OCI-LY7 (cell line): ENCODE measurements at regions not wholly inside any gene's neighbourhood (a gene's known extent, or its start where the extent isn't known, plus 50 kb on each side); places are given as distances from the start of the nearest gene placed in this dataset.

Experiments
- EZH2phosphoT487 ChIP-seq: fragments of 200-600 bp; sonication (generic); IDR thresholded peaks from 2 replicates; pipeline ENCODE4 v1.6.1; 2018; ENCODE audit warnings: low read depth, borderline replicate concordance, mild to moderate bottlenecking, mixed run types, antibody characterized with exemption, low read length, moderate library complexity, mixed read lengths
- TF ChIP-seq, protein P1 (sequence below): fragments of 200-600 bp; sonication (generic); conservative IDR thresholded peaks from 2 replicates; pipeline ENCODE4 v1.5.1; 2014; ENCODE audit warnings: mild to moderate bottlenecking, antibody characterized with exemption, low read length, moderate library complexity, mixed read lengths

DNA sequence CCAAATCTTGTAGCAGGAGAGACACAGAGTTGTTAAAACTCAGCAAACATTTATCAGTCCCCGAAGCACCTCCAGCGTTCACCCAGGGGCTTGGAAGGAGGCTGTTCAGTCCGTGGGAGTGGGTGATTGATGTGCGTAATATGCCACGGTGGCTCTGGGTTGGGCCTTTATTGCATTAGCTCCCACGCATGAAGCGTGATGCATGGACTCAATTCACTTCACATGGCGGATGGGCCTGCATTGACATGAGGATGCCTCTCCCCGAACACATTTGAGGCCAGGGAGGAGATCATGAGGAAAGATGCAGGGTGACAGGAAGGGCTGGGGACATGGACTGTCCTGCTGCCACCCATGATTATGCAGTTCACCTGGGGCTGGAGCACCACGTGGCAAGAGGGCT is 126.5 kb downstream of the FAM43A start:
- TF ChIP-seq, protein P1, sequence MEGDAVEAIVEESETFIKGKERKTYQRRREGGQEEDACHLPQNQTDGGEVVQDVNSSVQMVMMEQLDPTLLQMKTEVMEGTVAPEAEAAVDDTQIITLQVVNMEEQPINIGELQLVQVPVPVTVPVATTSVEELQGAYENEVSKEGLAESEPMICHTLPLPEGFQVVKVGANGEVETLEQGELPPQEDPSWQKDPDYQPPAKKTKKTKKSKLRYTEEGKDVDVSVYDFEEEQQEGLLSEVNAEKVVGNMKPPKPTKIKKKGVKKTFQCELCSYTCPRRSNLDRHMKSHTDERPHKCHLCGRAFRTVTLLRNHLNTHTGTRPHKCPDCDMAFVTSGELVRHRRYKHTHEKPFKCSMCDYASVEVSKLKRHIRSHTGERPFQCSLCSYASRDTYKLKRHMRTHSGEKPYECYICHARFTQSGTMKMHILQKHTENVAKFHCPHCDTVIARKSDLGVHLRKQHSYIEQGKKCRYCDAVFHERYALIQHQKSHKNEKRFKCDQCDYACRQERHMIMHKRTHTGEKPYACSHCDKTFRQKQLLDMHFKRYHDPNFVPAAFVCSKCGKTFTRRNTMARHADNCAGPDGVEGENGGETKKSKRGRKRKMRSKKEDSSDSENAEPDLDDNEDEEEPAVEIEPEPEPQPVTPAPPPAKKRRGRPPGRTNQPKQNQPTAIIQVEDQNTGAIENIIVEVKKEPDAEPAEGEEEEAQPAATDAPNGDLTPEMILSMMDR, result no peak
- no peak for TF ChIP-seq EZH2phosphoT487
